NCI-H510A (cell line): ENCODE measurements at regions not wholly inside any gene's neighbourhood (a gene's known extent, or its start where the extent isn't known, plus 50 kb on each side); places are given as distances from the start of the nearest gene placed in this dataset.
A peak's percentile ranks its signal among the peaks of the same experiment; 100 is the strongest.
"Not testable (repeated sequence)": the region's sequence is repeated elsewhere in the genome, so short reads cannot be mapped to it uniquely, and the experiment has no call there.

ENCODE experiments used
- DNase-seq: peaks from one replicate; lab custom pipeline; 2025; lab: John Stamatoyannopoulos, UW

DNA sequence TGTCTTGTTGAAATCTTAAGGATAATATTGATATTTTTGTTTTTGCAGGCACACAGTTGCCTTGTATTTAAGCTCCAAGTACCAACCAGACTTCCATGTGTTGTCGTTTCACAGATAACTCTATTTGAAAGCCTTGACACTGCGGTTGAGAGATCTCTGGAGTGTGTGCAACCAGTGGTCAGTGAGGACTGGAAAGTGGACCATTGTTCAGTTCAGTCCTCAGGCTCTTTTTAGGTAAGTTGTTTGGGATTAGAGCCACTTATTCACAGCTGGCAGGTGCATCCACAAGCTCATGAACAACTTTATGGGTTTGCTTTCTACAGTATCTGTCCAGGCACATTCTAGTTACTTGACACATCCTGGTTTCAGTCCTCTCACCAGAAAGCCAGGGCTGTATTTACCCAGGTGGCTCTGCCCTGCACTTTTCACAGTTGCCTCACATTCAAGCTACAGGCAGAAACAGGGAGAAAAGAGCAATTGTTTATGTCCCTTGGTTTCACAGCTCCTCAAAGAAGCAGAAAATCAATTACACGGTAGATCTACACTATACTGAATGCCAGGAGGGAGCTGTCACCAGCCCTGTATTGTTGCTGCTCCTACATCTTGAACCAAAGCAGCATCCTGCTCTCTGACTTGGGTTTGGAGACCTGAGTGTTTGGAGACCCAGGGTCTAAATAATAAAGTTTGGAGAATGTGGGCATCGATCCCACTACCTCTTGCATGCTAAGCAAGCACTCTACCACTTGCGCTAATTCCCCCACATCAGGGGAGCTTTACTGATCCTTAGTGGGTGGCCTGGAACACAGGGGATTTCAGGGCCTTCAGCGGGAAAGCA, 543.3 kb downstream of the PRIM2 start:
- peak; percentile 49 for DNase-seq

DNA sequence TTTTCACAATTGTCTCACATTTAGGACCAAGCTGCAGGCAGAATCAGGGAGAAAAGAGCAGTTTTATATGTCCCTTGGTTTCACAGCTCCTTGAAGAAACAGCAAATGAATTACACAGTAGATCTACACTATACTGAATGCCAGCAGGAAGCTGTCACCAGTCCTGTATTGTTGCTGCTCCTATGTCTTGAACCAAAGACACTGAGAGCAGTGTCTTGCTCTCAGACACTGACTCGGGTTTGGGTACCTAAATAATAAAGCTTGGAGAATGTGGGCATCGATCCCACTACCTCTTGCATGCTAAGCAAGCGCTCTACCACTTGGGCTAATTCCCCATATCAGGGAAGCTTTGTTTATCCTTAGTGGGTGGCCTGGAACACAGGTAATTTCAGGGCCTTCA, 552.7 kb downstream of the PRIM2 start:
- DNase-seq = not testable (repeated sequence)

DNA sequence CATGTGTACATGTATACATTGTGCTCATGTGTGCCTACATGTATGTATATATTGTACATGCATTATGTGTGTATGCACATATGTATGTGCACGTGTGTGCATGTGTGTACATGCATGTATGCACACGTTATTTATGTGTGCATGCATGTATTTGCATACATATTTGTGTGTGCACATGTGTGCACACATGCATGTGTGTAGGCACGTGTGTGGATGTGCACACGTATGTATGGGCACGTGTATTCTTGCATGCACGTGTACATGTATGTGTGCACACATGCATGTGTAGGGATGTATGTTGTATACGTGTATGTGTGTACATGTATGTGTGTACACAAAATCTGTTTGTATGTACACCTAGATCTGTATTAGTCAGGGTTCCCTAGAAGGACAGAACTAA, 556.0 kb downstream of the PRIM2 start:
- DNase-seq = not testable (repeated sequence)

DNA sequence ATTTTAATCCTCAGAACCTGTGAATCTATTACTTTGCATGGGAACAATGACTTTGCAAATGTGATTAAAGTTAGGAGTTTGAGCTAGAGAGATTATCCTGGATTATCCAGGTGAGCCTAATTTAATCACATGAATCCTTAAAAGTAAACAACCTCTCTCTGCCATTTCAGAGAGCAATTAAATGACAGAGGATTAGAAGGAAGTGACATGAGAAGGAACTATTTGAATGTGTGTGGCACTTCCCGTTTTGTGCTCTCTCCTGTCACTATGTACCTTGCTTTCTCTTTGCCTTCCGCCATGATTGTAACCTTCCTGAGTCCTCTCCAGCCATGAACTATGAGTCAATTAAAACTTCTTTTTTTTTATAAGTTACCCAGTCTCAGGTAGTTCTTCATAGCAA, 559.2 kb downstream of the PRIM2 start:
- DNase-seq = not testable (repeated sequence)

DNA sequence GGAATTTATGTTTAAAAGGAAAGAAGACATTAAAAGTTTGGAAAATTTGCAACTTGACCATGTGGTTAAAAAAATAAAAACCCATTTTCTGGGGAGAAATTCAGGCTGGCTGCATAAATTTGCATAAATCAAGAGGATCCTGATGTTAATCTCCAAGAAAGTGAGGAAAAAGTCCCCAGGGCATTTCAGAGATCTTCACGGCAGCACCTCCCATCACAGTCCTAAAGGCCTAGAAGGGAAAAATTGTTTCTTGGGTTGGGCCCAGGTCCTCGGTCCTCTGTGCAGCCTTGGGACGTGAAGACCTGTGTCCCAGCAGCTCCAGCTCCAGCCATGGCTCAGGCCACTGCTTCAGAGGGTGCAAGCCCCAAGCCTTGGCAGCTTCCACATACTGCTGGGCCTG, 560.3 kb downstream of the PRIM2 start:
- not testable (repeated sequence) for DNase-seq

DNA sequence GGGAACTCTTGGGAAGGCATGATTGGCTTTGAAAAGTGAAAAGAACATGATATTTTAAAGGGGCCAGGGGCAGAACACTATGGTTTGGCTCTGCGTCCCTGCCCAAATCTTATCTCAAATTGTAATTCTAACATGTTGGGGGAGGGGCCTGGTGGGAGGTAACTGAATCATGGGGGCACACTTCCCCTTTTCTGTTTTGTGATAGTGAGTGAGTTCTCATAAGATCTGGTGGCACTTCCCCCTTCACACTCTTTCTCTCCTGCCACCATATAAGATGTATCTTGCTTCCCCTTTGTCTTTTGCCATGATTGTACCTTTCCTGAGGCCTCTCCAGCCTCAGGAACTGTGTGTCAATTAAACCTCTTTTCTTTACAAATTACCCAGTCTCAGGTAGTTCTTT, 561.4 kb downstream of the PRIM2 start:
- not testable (repeated sequence) for DNase-seq

DNA sequence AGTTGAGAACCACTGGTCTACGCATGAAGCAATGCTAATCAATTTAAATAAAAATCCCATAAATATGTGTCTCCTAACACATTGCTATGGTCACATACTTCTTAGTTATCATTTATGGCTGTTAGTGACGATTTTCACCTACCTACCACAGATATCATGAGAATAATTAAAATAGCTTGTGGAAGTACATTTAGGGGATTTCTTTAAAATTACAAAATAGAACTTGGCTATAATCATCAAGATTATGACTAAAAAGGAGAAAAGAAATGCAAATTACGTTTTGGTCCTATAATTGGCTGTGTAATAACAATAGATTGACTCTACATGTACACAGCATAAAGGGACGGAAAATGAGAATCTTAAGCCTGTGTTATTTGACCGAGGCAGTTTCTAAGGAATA, 581.4 kb downstream of the PRIM2 start:
- not testable (repeated sequence) for DNase-seq

DNA sequence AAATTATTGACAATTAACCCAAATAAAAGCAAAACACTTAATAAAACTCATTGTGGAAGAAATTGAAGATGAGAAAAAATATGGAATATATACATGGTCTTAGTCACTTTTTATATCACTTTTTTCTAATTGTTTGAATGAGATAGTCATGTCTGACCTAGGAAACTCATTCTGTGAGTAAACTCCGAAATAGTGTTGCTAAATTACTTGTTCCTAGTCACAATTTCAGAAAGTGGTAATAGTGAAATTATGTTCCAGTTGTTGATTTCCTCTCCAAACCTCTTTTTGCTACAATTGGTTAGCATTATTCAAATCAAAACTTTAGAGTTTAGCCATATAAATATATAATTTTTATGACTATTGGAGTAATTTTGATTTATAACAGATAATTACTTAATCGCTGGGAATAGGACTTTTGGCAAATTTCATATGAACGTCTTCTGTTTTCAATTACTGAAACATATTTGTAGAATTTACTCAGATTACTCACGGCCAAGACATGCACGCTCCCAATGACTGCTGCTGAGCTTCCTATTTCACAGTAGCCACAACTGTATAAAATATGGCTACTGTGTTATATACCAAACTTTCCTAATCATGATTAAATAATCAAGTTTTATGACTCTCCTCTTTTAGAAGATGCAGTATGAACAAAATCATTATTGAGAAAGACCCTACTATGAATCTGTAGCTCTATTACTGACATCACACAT, 583.4 kb downstream of the PRIM2 start:
- DNase-seq = not testable (repeated sequence)

DNA sequence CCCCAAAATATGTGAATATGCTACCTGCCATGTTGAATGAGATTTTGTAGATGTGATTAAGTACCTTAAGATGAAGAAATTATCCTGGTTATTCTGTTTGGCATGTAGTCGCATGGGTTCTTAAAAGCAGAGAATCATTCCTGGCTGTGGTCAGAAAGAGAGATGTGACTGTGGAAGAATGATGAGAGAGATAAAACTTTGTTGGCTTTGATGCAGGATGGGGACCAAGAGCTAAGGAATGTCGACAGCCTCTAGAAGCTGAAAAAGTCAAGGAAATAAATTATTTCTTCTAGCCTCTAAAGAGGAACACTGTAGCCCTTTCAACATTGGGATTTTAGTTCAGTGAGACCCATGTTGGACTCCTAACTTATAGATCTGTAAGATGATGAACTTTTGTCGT, 584.0 kb downstream of the PRIM2 start:
- not testable (repeated sequence) for DNase-seq

DNA sequence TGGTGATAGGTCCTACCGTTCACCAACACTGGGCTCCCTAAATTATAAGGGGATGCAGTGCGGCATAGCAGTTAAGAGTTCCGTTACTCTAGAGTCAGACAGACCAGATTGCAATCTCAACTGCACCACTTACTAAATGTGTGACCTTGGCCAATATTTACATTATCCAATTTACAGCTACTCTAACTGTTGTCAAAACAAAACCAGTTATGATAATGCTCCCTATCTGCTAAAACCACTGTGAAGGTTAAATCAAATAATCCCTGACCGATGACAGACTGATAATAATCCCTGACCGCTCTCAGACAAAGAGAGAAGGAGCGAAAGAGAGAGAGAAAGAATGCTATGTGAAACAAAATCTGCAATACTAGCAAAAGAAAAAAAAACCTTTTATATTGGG, 586.9 kb downstream of the PRIM2 start:
- DNase-seq = not testable (repeated sequence)

DNA sequence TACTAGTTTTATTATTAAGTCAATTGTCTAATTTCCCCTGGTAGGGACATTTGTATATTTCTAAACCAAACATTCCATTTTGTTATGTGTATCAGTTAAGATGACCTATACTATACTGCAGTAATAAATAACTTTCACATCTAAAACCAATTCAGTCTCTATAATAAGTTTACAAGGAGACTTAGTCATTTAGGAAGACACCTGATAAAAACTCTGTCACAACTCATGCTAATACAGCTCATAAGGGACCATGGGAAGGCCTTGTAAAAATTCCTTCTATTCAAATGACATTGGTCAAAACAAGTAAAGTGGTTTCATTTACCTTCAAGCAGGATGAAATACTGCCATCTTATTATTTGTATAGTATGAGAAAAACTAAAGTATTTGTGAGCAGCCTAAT, 597.9 kb downstream of the PRIM2 start:
- DNase-seq = not testable (repeated sequence)

DNA sequence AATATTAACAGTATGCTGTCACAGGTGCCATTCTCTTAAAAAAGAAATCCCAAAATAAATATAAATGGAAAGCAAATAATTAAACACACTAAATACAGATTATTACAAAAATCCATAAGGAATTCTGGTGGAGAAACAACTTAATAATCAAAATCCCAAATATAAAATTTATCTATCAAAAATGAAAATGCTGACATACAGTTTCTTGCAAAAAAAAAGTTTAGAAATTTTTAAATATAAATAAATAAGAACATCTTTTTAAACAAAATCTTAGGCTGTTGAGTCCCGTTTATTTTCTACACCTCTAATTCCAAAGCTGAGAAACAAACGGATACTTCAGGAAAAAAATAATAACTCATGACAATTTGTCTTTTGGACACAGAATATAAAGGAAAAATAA, 625.5 kb downstream of the PRIM2 start:
- not testable (repeated sequence) for DNase-seq

DNA sequence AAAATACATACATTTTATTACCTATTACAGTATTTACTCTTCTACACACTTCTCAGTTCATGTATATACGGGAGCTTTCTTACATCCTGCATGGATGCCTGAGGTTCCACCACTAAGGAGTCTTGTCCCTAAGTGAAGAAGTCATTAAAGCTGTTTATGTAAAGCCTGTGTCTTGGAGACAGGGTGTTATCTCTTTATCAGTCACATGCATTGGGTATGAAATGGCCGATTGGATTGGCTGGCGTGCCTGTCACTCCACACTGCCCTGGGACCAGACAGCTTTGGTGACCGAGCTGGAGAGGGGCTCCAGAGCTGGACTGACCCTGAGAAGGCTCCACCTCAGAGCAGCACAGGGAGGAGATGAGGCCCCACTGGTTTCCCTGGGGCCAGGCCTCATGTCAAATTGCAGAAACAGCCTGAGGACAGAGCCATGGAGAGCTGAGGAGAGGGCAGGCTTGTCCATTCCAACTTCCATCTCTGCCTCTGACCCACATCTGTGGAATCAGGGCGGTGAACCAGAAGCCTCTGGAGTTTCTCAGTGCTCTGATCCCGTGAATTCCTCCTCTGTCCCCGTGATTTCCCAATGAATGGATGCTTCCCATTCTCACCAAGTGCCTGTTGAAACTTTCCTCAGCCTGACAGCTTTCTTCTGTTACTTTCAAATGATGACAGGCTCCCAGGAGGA, 628.8 kb downstream of the PRIM2 start:
- not testable (repeated sequence) for DNase-seq

DNA sequence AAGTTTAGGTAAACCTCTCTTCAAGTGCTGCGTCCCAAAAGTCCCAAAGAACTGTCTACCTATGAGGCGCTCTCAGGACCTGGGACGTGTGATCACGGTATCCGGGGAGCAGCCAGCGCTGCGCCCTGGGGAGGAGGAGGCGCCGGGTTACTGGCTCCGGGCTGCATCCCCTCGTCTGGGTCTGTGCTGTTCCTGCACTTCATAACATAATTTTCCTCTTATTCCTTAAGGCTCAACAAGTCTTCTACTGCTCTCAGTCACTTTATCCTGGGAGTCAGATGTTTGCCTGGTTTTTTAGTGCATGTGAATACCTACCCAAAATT, 629.3 kb downstream of the PRIM2 start:
- not testable (repeated sequence) for DNase-seq

DNA sequence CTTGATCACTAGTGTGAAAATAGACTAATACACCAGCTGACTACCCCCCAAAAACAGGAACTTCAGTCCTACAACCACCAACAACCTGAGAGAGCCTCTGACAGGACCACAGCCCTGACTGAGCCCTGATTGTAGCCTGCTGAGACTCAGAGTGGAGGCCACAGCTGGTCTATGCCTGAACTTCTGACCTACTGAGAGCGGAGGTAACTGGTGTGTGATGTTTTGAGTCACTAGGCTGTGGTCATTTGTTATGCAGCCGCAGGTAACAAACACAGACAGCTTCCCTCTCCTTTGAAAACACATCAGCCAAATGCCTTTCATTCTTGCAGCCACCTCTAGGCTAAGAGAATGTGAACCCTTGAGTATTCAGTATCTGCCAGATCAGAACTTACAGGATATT, 631.1 kb downstream of the PRIM2 start:
- DNase-seq = not testable (repeated sequence)

DNA sequence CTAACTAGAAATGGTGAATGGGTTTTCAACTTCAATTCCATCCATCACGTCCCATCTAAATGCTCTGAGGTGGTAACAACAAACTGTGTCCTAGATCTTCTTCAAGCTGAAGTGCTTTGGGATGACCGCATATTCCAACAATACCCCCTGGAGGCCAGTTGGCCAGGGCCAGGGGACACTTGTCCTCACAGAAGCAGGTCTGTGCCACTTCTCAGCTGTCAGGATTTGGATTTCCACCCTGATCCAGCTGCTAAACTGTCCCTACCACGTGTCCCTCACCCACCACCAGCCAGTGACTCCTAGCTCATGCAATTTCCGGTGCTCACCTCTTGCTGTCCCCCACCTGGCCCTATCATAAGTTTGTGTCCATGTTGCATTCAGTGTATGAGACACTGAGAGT, 633.0 kb downstream of the PRIM2 start:
- DNase-seq = not testable (repeated sequence)

DNA sequence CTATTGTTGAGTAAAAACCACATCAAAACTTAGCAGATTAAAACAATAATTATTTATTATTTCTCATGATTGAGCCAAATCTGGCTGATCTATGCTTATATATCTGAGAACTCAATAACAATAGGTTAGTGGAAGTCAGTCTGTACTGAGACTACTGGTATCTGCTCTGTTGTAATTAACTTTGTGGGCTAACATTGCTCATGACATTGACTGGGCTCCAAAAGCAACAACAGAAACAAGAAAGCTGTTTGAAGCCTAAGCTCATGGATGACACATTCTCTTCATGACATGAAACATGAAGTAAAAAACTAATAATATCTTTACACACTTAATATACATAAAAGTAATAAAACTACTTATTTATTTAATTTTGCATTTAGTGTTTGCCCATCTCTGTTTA, 649.3 kb downstream of the PRIM2 start:
- DNase-seq = not testable (repeated sequence)

DNA sequence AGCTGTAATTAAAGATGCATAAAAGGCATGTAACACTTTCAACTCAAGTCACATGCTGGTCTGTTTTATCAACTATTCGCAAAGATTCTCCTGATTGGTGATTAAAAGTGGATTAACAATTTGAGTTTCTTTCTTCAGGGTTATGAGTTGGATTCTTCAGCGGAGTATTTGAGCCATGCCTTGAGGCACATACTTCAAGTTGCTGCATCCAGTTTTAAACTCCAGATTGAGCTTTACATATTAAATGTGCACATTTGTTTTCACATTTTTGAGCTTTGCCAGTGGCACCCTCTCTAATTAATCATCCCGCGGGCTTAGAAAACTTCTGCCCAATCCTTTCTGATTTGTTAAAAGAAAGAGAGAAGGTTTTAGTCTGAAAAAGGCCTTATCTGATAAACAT, 654.5 kb downstream of the PRIM2 start:
- DNase-seq = not testable (repeated sequence)

DNA sequence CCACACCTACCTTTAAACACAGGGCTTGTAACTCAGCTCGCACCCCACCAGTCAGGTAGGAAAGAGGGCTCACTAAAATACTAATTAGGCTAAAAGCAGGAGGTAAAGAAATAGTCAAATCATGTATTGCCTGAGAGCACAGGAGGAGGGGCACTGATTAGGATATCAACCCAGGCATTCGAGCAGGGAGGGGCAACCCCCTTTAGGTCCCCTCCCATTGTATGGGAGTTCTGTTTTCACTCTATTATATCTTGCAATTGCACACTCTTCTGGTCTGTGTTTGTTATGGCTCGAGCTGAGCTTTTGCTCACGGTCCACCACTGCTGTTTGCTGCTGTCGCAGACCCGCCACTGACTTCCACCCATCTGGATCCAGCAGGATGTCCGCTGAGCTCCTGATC, 657.2 kb downstream of the PRIM2 start:
- no peak for DNase-seq

DNA sequence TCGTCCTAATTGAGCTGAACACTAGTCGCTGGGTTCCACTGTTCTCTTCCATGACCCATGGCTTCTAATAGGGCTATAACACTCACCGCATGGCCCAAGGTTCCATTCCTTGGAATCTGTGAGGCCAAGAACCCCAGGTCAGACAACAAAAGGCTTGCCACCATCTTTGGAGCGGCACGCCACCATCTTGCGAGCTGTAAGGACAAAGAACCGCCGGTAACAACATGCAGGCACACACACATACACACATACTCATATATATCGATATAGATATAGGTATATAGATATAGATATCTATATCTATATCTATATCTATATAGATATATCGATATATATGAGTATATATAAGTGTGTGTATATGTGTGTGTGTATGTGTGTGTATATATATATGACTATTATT, 657.7 kb downstream of the PRIM2 start:
- not testable (repeated sequence) for DNase-seq

DNA sequence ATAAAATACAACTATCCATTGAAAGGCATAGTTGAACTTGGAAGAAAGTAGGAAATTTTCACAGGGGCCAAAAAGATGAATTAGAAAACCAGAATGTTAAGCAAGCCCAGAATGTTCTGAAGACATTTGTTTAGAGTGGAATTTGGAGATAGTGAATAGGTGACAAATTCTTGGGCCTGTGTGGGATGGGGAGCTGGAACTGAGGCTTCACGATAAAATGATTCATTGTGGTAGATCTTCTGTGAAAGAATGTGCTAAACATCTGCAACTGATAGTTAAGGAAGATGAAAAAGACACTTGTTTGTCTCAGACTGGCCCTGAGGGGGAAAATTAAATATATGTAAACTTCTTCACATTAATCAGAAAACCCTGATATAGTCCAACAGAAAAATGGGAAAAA, 658.9 kb downstream of the PRIM2 start:
- DNase-seq = not testable (repeated sequence)

DNA sequence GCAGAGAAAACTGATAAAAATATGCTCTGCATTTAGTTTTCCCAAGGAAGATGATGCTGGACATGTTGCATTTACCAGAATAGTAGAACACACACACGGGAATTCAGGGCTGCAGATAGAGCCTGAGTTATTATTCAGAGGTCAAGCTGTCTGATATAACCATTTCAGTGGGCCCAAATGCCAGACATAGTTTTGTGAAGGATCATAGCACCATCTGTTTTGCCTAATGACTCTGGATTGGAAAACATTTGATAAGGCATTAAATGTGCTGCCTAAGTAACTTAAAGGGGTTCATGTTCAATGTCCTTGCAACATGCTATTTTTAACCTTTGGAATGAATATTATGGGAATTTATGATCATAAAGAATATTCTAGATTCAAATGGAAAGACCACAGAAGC, 666.2 kb downstream of the PRIM2 start:
- DNase-seq = not testable (repeated sequence)

DNA sequence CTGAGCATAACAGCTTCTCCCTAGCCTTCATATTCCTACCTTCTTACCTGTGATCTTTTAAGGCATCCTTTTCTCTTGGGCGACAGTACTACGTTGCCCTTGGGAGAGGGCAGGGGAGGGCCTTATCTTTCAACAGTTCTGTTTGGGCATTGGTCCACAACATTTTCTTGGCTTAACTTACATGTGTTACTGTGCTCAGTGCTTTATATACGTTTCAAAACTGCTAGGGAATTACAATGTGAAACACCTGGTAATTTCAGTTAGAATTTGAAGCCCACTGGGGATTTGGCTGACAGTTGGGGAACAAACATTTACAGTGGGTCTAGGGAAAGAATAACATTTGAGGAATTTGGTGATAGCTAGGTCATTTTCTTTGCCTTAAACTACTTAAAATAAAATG, 667.1 kb downstream of the PRIM2 start:
- DNase-seq = not testable (repeated sequence)
